ENCODE measurements at regions not wholly inside any gene's neighbourhood (a gene's known extent, or its start where the extent isn't known, plus 50 kb on each side); places are given as distances from the start of the nearest gene placed in this dataset.
"Not testable (repeated sequence)": the region's sequence is repeated elsewhere in the genome, so short reads cannot be mapped to it uniquely, and the experiment has no call there.

GRCh38 chr4:151537687-151538086, 128.7 kb downstream of the FHIP1A start:
- Histone ChIP-seq H3K4me1 (peaks cover 5% of the 10 kb centered on the region), H3K9me3 (no peaks in the 10 kb centered on the region), H3K27me3 (no peaks in the 10 kb centered on the region), H3K27ac (no peak overlapping the region), H3K4me3 (no peak overlapping the region), H3K36me3 (no peaks in the 10 kb centered on the region)
- intact Hi-C loops (cut with DNase I) = no loop called here
- DNase-seq (ENCODE audit: extremely low spot score in 2 of 2) = no peak
- TF ChIP-seq POLR2AphosphoS5 (IDR thresholded peaks at IDR 0.05; ENCODE audit: insufficient read depth in 1 of 2, low read depth in 1 of 2) (no peak), POLR2A (IDR thresholded peaks at IDR 0.05) (no peak)
- TF ChIP-seq, protein P1, sequence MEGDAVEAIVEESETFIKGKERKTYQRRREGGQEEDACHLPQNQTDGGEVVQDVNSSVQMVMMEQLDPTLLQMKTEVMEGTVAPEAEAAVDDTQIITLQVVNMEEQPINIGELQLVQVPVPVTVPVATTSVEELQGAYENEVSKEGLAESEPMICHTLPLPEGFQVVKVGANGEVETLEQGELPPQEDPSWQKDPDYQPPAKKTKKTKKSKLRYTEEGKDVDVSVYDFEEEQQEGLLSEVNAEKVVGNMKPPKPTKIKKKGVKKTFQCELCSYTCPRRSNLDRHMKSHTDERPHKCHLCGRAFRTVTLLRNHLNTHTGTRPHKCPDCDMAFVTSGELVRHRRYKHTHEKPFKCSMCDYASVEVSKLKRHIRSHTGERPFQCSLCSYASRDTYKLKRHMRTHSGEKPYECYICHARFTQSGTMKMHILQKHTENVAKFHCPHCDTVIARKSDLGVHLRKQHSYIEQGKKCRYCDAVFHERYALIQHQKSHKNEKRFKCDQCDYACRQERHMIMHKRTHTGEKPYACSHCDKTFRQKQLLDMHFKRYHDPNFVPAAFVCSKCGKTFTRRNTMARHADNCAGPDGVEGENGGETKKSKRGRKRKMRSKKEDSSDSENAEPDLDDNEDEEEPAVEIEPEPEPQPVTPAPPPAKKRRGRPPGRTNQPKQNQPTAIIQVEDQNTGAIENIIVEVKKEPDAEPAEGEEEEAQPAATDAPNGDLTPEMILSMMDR (IDR thresholded peaks at IDR 0.05) = no peak

DNA sequence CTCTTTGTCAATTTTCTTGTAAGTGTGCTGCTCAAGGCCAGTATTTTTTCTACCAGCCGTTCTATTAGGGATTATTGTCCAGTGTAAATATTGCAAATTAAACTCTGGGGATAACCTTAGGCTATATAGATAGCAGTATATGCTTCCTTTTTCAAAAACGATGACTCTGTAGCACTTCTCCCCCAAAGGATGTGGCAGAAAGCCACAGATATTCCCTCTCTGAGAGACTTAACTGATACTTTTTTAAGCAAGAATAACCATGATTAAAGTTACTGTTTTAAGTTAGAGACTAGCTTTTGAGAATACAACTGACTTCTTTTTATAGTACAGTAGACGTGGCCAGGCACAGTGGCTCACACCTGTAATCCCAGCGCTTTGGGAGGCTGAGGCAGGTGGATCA, 130.0 kb downstream of the FHIP1A start:
- Histone ChIP-seq H3K27me3 (no peaks in the 10 kb centered on the region), H3K9me3 (no peaks in the 10 kb centered on the region), H3K36me3 (no peaks in the 10 kb centered on the region), H3K4me3 (no peak overlapping the region), H3K27ac (no peak overlapping the region), H3K4me1 (peaks cover 5% of the 10 kb centered on the region)
- DNase-seq (ENCODE audit: extremely low spot score in 2 of 2) = no peak
- TF ChIP-seq POLR2AphosphoS5 (IDR thresholded peaks at IDR 0.05; ENCODE audit: insufficient read depth in 1 of 2, low read depth in 1 of 2) (no peak), POLR2A (IDR thresholded peaks at IDR 0.05) (no peak)
- TF ChIP-seq, protein P1 (IDR thresholded peaks at IDR 0.05) = no peak
- intact Hi-C loops (cut with DNase I) = no loop called here

DNA sequence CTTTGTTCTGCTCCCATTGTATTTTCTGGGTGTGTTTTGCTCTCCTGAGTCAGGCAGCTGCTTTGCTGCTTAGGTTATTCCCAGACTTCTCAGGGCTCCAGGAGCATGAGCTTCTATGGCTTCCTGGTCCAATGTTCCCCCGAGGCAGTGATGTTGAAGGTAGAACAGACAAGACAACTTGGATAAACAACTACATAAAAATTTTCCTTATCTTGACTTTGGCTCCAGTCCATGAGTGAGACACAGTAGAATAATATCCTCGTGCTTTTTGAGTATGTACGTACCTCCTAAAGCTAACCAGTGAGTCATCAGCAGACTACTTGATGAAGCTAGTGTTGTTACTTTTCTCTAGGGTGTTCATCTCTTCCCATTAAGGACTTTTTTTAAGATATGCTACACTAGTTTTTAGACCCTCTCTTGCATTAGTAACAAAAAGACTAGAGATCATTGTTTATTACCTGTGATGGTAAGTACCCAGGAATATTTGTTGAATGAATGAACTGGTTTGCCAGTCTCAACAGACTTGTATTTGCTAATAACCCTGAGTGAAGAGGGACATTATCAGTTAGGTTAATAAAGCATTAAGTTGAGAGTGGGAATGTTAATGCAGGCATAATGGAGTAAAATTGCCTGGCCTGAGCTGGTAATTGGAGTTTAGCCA, 131.9 kb downstream of the FHIP1A start:
- no peak for DNase-seq (ENCODE audit: extremely low spot score in 2 of 2)
- intact Hi-C loops (cut with DNase I) = no loop called here
- Histone ChIP-seq H3K36me3 (no peaks in the 10 kb centered on the region), H3K27ac (no peak overlapping the region), H3K4me3 (no peak overlapping the region), H3K27me3 (no peaks in the 10 kb centered on the region), H3K9me3 (no peaks in the 10 kb centered on the region), H3K4me1 (peaks cover 5% of the 10 kb centered on the region)
- TF ChIP-seq POLR2A (IDR thresholded peaks at IDR 0.05) = no peak
- TF ChIP-seq, protein P1 (IDR thresholded peaks at IDR 0.05) = no peak
- peak in 1 of 2 donors; percentile 52 for TF ChIP-seq POLR2AphosphoS5 (IDR thresholded peaks at IDR 0.05; ENCODE audit: insufficient read depth in 1 of 2, low read depth in 1 of 2)

- DNase-seq (ENCODE audit: extremely low spot score in 2 of 2) = no peak
- H3K27ac ChIP-seq = no peak overlapping the region
- intact Hi-C loops (cut with DNase I) = no loop called here
- no peaks in the 10 kb centered on the region for H3K36me3 ChIP-seq
- H3K4me1 ChIP-seq = peaks cover 5% of the 10 kb centered on the region
- no peaks in the 10 kb centered on the region for H3K9me3 ChIP-seq
- TF ChIP-seq POLR2A (IDR thresholded peaks at IDR 0.05) (no peak), POLR2AphosphoS5 (IDR thresholded peaks at IDR 0.05; ENCODE audit: insufficient read depth in 1 of 2, low read depth in 1 of 2) (no peak)
- TF ChIP-seq, protein P1 (IDR thresholded peaks at IDR 0.05) = no peak
- no peaks in the 10 kb centered on the region for H3K27me3 ChIP-seq
- no peak overlapping the region for H3K4me3 ChIP-seq
These were observed 132.6 kb downstream of the FHIP1A start for GRCh38 chr4:151541389-151542071.

- no peak for TF ChIP-seq POLR2A (IDR thresholded peaks at IDR 0.05)
- TF ChIP-seq, protein P1 (IDR thresholded peaks at IDR 0.05) = no peak
- no peak for TF ChIP-seq POLR2AphosphoS5 (IDR thresholded peaks at IDR 0.05; ENCODE audit: insufficient read depth in 1 of 2, low read depth in 1 of 2)
- DNase-seq (ENCODE audit: extremely low spot score in 2 of 2) = no peak
- Histone ChIP-seq H3K4me3 (no peak overlapping the region), H3K27ac (no peak overlapping the region), H3K9me3 (peaks cover 5% of the 10 kb centered on the region), H3K36me3 (no peaks in the 10 kb centered on the region), H3K27me3 (no peaks in the 10 kb centered on the region), H3K4me1 (no peaks in the 10 kb centered on the region)
- intact Hi-C loops (cut with DNase I) = no loop called here
These were observed 139.7 kb downstream of the FHIP1A start for GRCh38 chr4:151548708-151549107.

GRCh38 chr4:151549378-151549777, 140.4 kb downstream of the FHIP1A start:
- H3K4me1 ChIP-seq; DNase-seq (ENCODE audit: extremely low spot score in 2 of 2); H3K27me3 ChIP-seq; H3K36me3 ChIP-seq; H3K4me3 ChIP-seq; intact Hi-C loops (cut with DNase I); H3K9me3 ChIP-seq; H3K27ac ChIP-seq: not testable (repeated sequence)
